ENCODE measurements at regions not wholly inside any gene's neighbourhood (a gene's known extent, or its start where the extent isn't known, plus 50 kb on each side); places are given as distances from the start of the nearest gene placed in this dataset.
A peak's percentile ranks its signal among the peaks of the same experiment; 100 is the strongest.

- peak in 1 of 2 experiments; percentile 29; a peak in 1 of 4 replicates for TF ChIP-seq ZNF318 (IDR thresholded peaks at IDR 0.05; ENCODE audit: borderline replicate concordance in 1 of 2, low read depth in 1 of 2)
- TF ChIP-seq BRF2 (IDR thresholded peaks at IDR 0.05; ENCODE audit: borderline replicate concordance, insufficient read depth, insufficient read length), result no peak
- TF ChIP-seq POLR2G (IDR thresholded peaks at IDR 0.05; ENCODE audit: low read depth, low read length), result no peak
- no peak for TF ChIP-seq PTRF (tag; IDR thresholded peaks at IDR 0.05)
- peak; percentile 57 for TF ChIP-seq NR2C1 (IDR thresholded peaks at IDR 0.05)
- peak; percentile 84 for TF ChIP-seq NR2C1 (tag; IDR thresholded peaks at IDR 0.05)
- TF ChIP-seq NCOA1 (IDR thresholded peaks at IDR 0.05; ENCODE audit: low read depth), result peak; percentile 58; the same call in 1 of the 2 replicates
- no peak; the same call in 1 of the 2 replicates for TF ChIP-seq ESRRA (IDR thresholded peaks at IDR 0.05; ENCODE audit: borderline replicate concordance, low read depth)
- peak; percentile 38 for TF ChIP-seq ZEB2 (IDR thresholded peaks at IDR 0.05)
- no peak for TF ChIP-seq ZNF165 (CRISPR knock-in tag; IDR thresholded peaks at IDR 0.05; ENCODE audit: borderline replicate concordance)
- peak; percentile 94 for TF ChIP-seq C11orf30 (IDR thresholded peaks at IDR 0.05; ENCODE audit: low read depth)
- no peak for TF ChIP-seq KLF10 (CRISPR knock-in tag; IDR thresholded peaks at IDR 0.05)
- TF ChIP-seq DMBX1 (CRISPR knock-in tag; IDR thresholded peaks at IDR 0.05; ENCODE audit: borderline replicate concordance), result peak; percentile 89; the same call in 1 of the 2 replicates
- TF ChIP-seq BCL6 (CRISPR knock-in tag; IDR thresholded peaks at IDR 0.05), result peak; percentile 54; the same call in 1 of the 2 replicates
- TF ChIP-seq MITF (IDR thresholded peaks at IDR 0.05), result peak; percentile 79; the same call in 1 of the 2 replicates
These were observed 99.4 kb upstream of the JUN start (continued) for GRCh38 chr1:58883037-58883887.
